ENCODE measurements at regions not wholly inside any gene's neighbourhood (a gene's known extent, or its start where the extent isn't known, plus 50 kb on each side); places are given as distances from the start of the nearest gene placed in this dataset.

DNA sequence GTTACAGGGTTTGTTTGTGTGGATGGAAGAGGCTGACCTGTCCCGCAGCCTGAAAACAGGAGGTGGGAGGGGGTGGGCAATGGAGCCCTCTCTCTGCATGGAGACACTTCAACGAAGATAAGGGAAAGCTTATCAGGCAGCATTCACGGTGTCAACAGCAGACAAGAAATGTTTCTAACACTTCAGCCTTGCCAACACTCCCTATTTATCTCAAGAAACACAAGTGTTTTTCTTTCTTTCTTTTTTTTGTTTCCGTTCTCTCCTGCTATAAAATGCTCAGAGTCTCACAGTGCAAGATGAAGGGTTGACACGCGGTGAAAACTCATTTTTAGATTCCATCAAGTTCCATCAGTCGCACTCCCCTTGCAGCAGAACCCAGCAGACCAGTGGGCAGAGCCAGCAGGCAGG lies 594.4 kb downstream of the MATN1 start:
- TF ChIP-seq CTCF (IDR thresholded peaks at IDR 0.05): no peak

GRCh38 chr1:30126848-30127247 lies 596.5 kb downstream of the MATN1 start:
- Histone ChIP-seq H3K4me1 (no peaks in the 10 kb centered on the region), H3K27me3 (no peaks in the 10 kb centered on the region), H3K27ac (no peak overlapping the region), H3K4me3 (no peak overlapping the region), H3K9me3 (no peaks in the 10 kb centered on the region), H3K36me3 (no peaks in the 10 kb centered on the region)
- no peak for TF ChIP-seq CTCF (IDR thresholded peaks at IDR 0.05)
- intact Hi-C loops (cut with DNase I): no loop called here
- no peak for DNase-seq (ENCODE audit: low spot score in 2 of 2)

More for the DNA sequence above, 594.4 kb downstream of the MATN1 start:
- no peaks in the 10 kb centered on the region for H3K9me3 ChIP-seq
- no peaks in the 10 kb centered on the region for H3K4me1 ChIP-seq
- no peak overlapping the region for H3K4me3 ChIP-seq
- intact Hi-C loops (cut with DNase I): no loop called here
- no peak overlapping the region for H3K27ac ChIP-seq
- H3K27me3 ChIP-seq: no peaks in the 10 kb centered on the region
- no peak for DNase-seq (ENCODE audit: low spot score in 2 of 2)
- no peaks in the 10 kb centered on the region for H3K36me3 ChIP-seq

DNA sequence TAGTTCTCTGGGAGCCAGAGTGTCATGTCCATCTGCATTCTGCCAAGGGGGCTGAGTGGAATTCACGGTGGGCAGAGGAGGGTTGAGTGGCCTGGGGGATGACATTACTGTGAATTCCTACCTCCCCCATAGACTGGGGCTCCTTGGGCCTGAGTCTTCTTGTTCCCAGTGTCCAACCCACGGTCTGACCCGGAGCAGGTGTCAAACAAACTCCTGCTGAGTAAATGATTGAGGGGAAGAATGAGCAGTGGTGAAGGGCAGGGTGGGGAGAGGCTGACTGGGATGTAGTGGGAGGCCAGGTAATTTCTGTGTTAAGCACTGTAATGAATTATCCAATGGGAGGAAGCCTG lies 597.6 kb downstream of the MATN1 start:
- H3K27me3 ChIP-seq: no peaks in the 10 kb centered on the region
- no peaks in the 10 kb centered on the region for H3K36me3 ChIP-seq
- no peak overlapping the region for H3K4me3 ChIP-seq
- no peaks in the 10 kb centered on the region for H3K4me1 ChIP-seq
- no peak for TF ChIP-seq CTCF (IDR thresholded peaks at IDR 0.05)
- intact Hi-C loops (cut with DNase I): no loop called here
- no peak for DNase-seq (ENCODE audit: low spot score in 2 of 2)
- no peak overlapping the region for H3K27ac ChIP-seq
- no peaks in the 10 kb centered on the region for H3K9me3 ChIP-seq

DNA sequence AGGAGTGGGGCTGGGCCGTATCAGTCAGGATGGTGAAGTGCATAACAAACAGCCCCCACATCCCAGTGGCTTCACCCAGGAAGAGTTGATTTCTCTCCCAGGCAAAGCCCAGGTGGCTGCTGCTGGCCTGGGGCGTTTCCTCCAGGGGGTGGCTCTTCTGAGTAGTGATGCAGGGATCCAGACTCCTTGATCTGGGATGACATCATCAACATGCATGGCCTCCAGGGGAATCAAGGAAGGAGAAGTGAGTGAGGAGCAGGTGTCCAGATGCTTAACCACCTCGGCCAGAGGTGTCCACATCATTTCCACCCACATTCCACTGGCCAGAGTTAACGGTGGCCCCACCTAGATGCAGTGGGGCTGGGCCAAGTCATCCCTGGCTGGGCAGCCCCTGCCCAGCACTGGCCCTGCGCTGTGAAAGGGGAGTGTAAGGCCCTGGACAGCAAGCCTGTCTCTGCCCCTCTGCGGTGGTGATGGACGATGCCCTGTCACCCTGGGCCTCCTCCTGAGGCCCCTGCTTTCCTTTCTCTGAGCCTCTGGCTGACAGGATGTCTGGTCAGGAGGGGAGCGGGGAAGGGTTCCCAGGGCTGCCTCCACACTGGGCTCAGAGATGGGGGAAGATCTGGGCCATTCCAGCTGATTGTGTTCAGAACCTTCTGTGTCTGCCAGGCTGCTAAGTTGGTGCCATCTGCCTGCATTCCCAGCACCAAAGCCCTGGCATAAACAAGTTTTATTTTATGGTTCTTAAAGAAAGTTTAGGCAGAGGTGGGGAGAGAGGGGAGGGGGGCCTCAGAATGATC lies 598.2 kb downstream of the MATN1 start:
- H3K4me3 ChIP-seq: no peak overlapping the region
- no peaks in the 10 kb centered on the region for H3K9me3 ChIP-seq
- no peak overlapping the region for H3K27ac ChIP-seq
- intact Hi-C loops (cut with DNase I): no loop called here
- H3K4me1 ChIP-seq: no peaks in the 10 kb centered on the region
- no peak for DNase-seq (ENCODE audit: low spot score in 2 of 2)
- H3K36me3 ChIP-seq: no peaks in the 10 kb centered on the region
- no peaks in the 10 kb centered on the region for H3K27me3 ChIP-seq
- TF ChIP-seq CTCF (IDR thresholded peaks at IDR 0.05): no peak

DNA sequence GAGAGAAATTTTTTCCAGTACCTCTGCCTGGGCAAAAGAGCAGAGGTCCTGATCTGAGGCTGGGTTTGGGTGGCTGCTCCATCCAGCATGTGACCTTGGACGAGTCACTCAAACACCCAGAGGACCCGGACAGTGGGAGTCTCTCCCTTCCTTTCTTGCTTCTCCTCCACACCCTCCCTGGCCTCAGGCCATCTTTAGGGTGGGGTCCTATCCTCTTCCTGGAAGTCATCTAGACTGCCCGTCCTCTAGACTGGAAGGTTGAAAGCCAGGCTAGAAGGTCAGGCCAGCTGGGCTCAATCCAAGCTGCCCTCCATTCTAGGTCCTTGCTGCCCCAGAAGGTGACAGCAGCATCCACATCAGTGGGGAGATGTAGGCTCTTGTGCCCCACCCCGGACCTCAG lies 599.5 kb downstream of the MATN1 start:
- no peak overlapping the region for H3K27ac ChIP-seq
- no peaks in the 10 kb centered on the region for H3K27me3 ChIP-seq
- H3K4me1 ChIP-seq: no peaks in the 10 kb centered on the region
- no peaks in the 10 kb centered on the region for H3K36me3 ChIP-seq
- H3K9me3 ChIP-seq: no peaks in the 10 kb centered on the region
- no peak for TF ChIP-seq CTCF (IDR thresholded peaks at IDR 0.05)
- DNase-seq (ENCODE audit: low spot score in 2 of 2): no peak
- no peak overlapping the region for H3K4me3 ChIP-seq
- intact Hi-C loops (cut with DNase I): no loop called here

DNA sequence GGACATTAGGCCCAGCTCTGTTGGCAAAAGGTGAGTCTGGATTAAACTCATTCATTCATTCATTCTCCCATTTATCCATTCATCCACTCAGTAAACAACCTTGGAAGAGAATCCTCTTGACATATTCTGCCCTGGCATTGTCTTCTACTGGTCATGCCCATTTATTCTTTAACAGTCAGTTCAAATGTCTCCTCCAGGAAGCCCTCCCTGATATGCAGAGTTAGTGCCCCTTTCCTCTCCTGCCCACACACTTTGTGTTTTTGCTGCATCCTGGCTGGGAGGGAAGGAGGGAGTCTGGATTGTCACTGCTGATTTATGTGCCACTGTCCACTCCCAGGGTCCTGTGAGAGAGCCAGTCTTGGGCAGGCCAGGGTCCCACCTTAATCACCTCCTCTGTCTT lies 600.3 kb downstream of the MATN1 start:
- no peak for DNase-seq (ENCODE audit: low spot score in 2 of 2)
- Histone ChIP-seq H3K4me3 (no peak overlapping the region), H3K9me3 (no peaks in the 10 kb centered on the region), H3K27me3 (no peaks in the 10 kb centered on the region), H3K4me1 (no peaks in the 10 kb centered on the region), H3K27ac (no peak overlapping the region), H3K36me3 (no peaks in the 10 kb centered on the region)
- no peak for TF ChIP-seq CTCF (IDR thresholded peaks at IDR 0.05)
- intact Hi-C loops (cut with DNase I): no loop called here
